GM12878 (cell line): ENCODE measurements at regions not wholly inside any gene's neighbourhood (a gene's known extent, or its start where the extent isn't known, plus 50 kb on each side); places are given as distances from the start of the nearest gene placed in this dataset.

Experiments used
- ATAC-seq: fragments of 200-7000 bp; cut with Tn5 transposase; 3 replicates; pipeline ENCODE4 v1.9.1; 2020; ENCODE audit warnings: mild to moderate bottlenecking, moderate library complexity
- BruUV-seq: library from RNA; stranded (reverse); fragments of 400-500 nt; replicated peaks from 2 replicates; lab custom pipeline; 2021; lab: Mats Ljungman, UMichigan
- CTCF ChIA-PET: fragments of 300-600 bp; sonication (Branson Sonifier 250); formaldehyde crosslinking; extraction: SDS; loops from one replicate; lab custom pipeline; 2021; ENCODE audit warnings: inconsistent platforms; lab: Yijun Ruan, JAX
- POLR2A ChIA-PET: fragments of 350-600 bp; formaldehyde crosslinking; extraction: SDS; loops from one replicate; lab custom pipeline; 2021; ENCODE audit warnings: inconsistent platforms; lab: Charles Lee
- RAD21 ChIA-PET: fragments of 300-600 bp; sonication (Branson Sonifier 250); formaldehyde crosslinking; loops from one replicate; lab custom pipeline; 2023; ENCODE audit warnings: antibody characterized with exemption; ENCODE audit not compliant: unreplicated experiment; lab: Charles Lee
- SMC1A ChIA-PET: fragments of 300-600 bp; sonication (Branson Sonifier 250); formaldehyde crosslinking; loops from one replicate; lab custom pipeline; 2023; ENCODE audit not compliant: unreplicated experiment, uncharacterized antibody; lab: Charles Lee
- DNase-seq: peaks from one replicate; pipeline ENCODE4 v3.0.0-alpha.2; 2011; ENCODE audit warnings: low read depth, low spot score
- FAIRE-seq: peaks from 3 replicates; lab custom pipeline; 2011; peaks lifted over from hg19 to GRCh38; lab: Jason Lieb, UNC
- H2AFZ ChIP-seq: 2 replicates; pipeline ENCODE4 v1.6.0; 2011; ENCODE audit warnings: low read depth, low read length, control low read depth; ENCODE audit not compliant: control insufficient read depth
- H3K27ac ChIP-seq: 2 replicates; pipeline ENCODE4 v1.5.1; 2011; ENCODE audit warnings: control low read depth; ENCODE audit not compliant: control insufficient read depth, insufficient read depth
- H3K27me3 ChIP-seq, 2 experiments: replicated peaks in 1 of 2; 2 replicates each; pipeline versions ENCODE4 v1.6.0 to v1.6.1; 2011; ENCODE audit warnings: low read length in 1 of 2; ENCODE audit not compliant: control insufficient read depth in 2 of 2, insufficient read depth in 2 of 2
- H3K36me3 ChIP-seq, 2 experiments: 2 replicates each; pipeline ENCODE4 v1.5.1; 2011; ENCODE audit warnings: low read length in 1 of 2; ENCODE audit not compliant: control insufficient read depth in 2 of 2, insufficient read depth in 2 of 2
- H3K4me1 ChIP-seq: 2 replicates; pipeline ENCODE4 v1.6.1; 2011; ENCODE audit warnings: mild to moderate bottlenecking, low read length, moderate library complexity, mixed read lengths; ENCODE audit not compliant: control insufficient read depth, insufficient read depth
- H3K4me2 ChIP-seq: 2 replicates; pipeline ENCODE4 v1.6.0; 2011; ENCODE audit warnings: control low read depth; ENCODE audit not compliant: control insufficient read depth, insufficient read depth
- H3K4me3 ChIP-seq: fragments of 200-600 bp; sonication (generic); 2 replicates; pipeline ENCODE4 v1.5.1; 2016
- H3K79me2 ChIP-seq: 2 replicates; pipeline ENCODE4 v1.6.0; 2011; ENCODE audit warnings: low read length; ENCODE audit not compliant: control insufficient read depth, insufficient read depth
- H3K9ac ChIP-seq: 2 replicates; pipeline ENCODE4 v1.8.0; 2011; ENCODE audit warnings: low read length, control low read depth, mixed read lengths; ENCODE audit not compliant: control insufficient read depth, insufficient read depth
- H3K9me3 ChIP-seq: replicated peaks from 3 replicates; pipeline ENCODE4 v1.5.1; 2011; ENCODE audit warnings: mild to moderate bottlenecking, low read length; ENCODE audit not compliant: control insufficient read depth, insufficient read depth
- H4K20me1 ChIP-seq: 2 replicates; pipeline ENCODE4 v1.6.0; 2011; ENCODE audit not compliant: control insufficient read depth, insufficient read depth
- BHLHE40 ChIP-seq, 2 experiments: fragments of 450-650 bp in 1 of 2; IDR thresholded peaks; 2 replicates each; pipeline ENCODE4 v1.6.1; 2011 to 2017; ENCODE audit warnings: low read depth in 2 of 2, borderline replicate concordance in 1 of 2, improper control_type of control experiment in 1 of 2, low read length in 1 of 2, mild to moderate bottlenecking in 1 of 2
- CBFB ChIP-seq: IDR thresholded peaks from 2 replicates; pipeline ENCODE4 v1.6.1; 2016; ENCODE audit warnings: antibody characterized with exemption, low read depth
- CBX5 ChIP-seq: sonication (generic); IDR thresholded peaks from 2 replicates; pipeline ENCODE4 v1.6.1; 2016; ENCODE audit warnings: low read depth, moderate library complexity, mild to moderate bottlenecking, inconsistent platforms
- CUX1 ChIP-seq: IDR thresholded peaks from 2 replicates; pipeline ENCODE4 v1.6.1; 2012; ENCODE audit warnings: improper control_type of control experiment, low read depth, low read length; ENCODE audit not compliant: insufficient replicate concordance
- DPF2 ChIP-seq: fragments of 450-650 bp; IDR thresholded peaks from 2 replicates; pipeline ENCODE4 v1.6.1; 2017; ENCODE audit warnings: mild to moderate bottlenecking
- HDAC6 ChIP-seq: fragments of 200-600 bp; sonication (generic); IDR thresholded peaks from one replicate; pipeline ENCODE4 v1.8.0; 2017; ENCODE audit warnings: antibody characterized with exemption; ENCODE audit not compliant: unreplicated experiment
- KAT2A ChIP-seq: conservative IDR thresholded peaks from 2 replicates; pipeline ENCODE4 v1.6.1; 2011; ENCODE audit warnings: low read depth, low read length; ENCODE audit not compliant: control insufficient read depth
- PAX5 ChIP-seq: IDR thresholded peaks from 2 replicates; pipeline ENCODE4 v1.6.1; 2011; ENCODE audit warnings: low read depth, low read length, borderline replicate concordance
- RFX5 ChIP-seq: IDR thresholded peaks from 2 replicates; pipeline ENCODE4 v1.6.1; 2011; ENCODE audit warnings: low read depth, low read length, improper control_type of control experiment
- SMC3 ChIP-seq: IDR thresholded peaks from 2 replicates; pipeline ENCODE4 v1.6.1; 2011; ENCODE audit warnings: low read length, improper control_type of control experiment, borderline replicate concordance
- SP1 ChIP-seq: IDR thresholded peaks from one replicate; pipeline ENCODE4 v1.6.1; 2011; ENCODE audit warnings: low read depth, low read length
- TBL1XR1 ChIP-seq: IDR thresholded peaks from 2 replicates; pipeline ENCODE4 v1.6.1; 2012; ENCODE audit warnings: low read depth, low read length, improper control_type of control experiment
- WGBS: methylation state at CpG from one replicate; pipeline ENCODE4 v1.1.6; 2016; ENCODE audit warnings: low lambda C conversion rate; ENCODE audit not compliant: insufficient replicate concordance, insufficient coverage; ENCODE audit errors: missing lambda C conversion rate; 5-methylcytosine and 5-hydroxymethylcytosine counted together
- in situ Hi-C: fragments of 300-500 bp; cut with MboI; formaldehyde crosslinking; loops from 9 replicates; pipeline ENCODE4 v1.14.3; 2018; ENCODE audit warnings: mixed read lengths
- intact Hi-C: fragments of 100-400 bp; cut with micrococcal nuclease; formaldehyde crosslinking; loops from one replicate; pipeline ENCODE4 v1.14.2; 2022; ENCODE audit not compliant: unreplicated experiment
- TF ChIP-seq, protein P1 (sequence below): IDR thresholded peaks from 2 replicates; pipeline ENCODE4 v1.6.1; 2012; ENCODE audit warnings: low read depth, low read length, improper control_type of control experiment
- TF ChIP-seq, protein P2 (sequence below): fragments of 450-650 bp; IDR thresholded peaks from 2 replicates; pipeline ENCODE4 v1.6.1; 2018; ENCODE audit warnings: borderline replicate concordance, mild to moderate bottlenecking; ENCODE audit not compliant: partially characterized antibody

DNA sequence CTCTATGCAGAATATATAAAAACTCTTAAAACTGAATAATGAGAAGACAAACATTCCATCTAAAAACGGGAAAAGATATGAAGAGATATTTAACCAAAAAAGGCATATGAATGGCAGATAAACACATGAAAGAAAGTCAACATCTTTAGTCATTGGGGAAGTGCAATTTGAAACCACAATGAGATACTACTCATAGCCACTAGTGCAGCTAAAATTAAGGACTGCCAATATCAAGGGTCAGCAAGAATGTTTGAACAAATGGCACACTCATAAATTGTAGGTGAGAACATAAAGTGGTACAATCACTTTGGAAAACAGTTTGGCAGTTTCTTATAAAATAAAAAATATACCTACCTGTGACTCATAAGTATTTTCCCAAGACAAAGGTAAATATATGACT lies 534.9 kb upstream of the DIPK2B start:
- no peaks in the 10 kb centered on the region for H3K36me3 ChIP-seq
- WGBS = 0% methylated on average over 1 of the region's 1 CpG
- in situ Hi-C loops = no loop called here
- TF ChIP-seq BHLHE40 (IDR thresholded peaks at IDR 0.05; ENCODE audit: borderline replicate concordance in 1 of 2, low read depth in 2 of 2, low read length in 1 of 2) = no peak
- TF ChIP-seq RFX5 = no peak
- no peak for TF ChIP-seq SMC3
- no peak for TF ChIP-seq HDAC6
- no peak for TF ChIP-seq TBL1XR1
- TF ChIP-seq, protein P1, sequence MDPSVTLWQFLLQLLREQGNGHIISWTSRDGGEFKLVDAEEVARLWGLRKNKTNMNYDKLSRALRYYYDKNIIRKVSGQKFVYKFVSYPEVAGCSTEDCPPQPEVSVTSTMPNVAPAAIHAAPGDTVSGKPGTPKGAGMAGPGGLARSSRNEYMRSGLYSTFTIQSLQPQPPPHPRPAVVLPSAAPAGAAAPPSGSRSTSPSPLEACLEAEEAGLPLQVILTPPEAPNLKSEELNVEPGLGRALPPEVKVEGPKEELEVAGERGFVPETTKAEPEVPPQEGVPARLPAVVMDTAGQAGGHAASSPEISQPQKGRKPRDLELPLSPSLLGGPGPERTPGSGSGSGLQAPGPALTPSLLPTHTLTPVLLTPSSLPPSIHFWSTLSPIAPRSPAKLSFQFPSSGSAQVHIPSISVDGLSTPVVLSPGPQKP = no peak
- no peak for TF ChIP-seq CBFB
- TF ChIP-seq, protein P2, sequence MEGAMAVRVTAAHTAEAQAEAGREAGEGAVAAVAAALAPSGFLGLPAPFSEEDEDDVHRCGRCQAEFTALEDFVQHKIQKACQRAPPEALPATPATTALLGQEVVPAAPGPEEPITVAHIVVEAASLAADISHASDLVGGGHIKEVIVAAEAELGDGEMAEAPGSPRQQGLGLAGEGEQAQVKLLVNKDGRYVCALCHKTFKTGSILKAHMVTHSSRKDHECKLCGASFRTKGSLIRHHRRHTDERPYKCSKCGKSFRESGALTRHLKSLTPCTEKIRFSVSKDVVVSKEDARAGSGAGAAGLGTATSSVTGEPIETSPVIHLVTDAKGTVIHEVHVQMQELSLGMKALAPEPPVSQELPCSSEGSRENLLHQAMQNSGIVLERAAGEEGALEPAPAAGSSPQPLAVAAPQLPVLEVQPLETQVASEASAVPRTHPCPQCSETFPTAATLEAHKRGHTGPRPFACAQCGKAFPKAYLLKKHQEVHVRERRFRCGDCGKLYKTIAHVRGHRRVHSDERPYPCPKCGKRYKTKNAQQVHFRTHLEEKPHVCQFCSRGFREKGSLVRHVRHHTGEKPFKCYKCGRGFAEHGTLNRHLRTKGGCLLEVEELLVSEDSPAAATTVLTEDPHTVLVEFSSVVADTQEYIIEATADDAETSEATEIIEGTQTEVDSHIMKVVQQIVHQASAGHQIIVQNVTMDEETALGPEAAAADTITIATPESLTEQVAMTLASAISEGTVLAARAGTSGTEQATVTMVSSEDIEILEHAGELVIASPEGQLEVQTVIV = no peak
- no peak for TF ChIP-seq CUX1
- no peak for TF ChIP-seq PAX5
- TF ChIP-seq CBX5 = no peak
- no peak for TF ChIP-seq SP1
- TF ChIP-seq KAT2A = no peak
- TF ChIP-seq DPF2 = no peak
- no peaks in the 10 kb centered on the region for H3K27me3 ChIP-seq
- BruUV-seq = no TSS peak
- H3K79me2 ChIP-seq = no peaks in the 10 kb centered on the region
- H4K20me1 ChIP-seq = no peaks in the 10 kb centered on the region
- H3K27ac ChIP-seq = no peak overlapping the region
- ChIA-PET RAD21 (no interaction called here), CTCF (no interaction called here), POLR2A (no interaction called here), SMC1A (no interaction called here)
- ATAC-seq (no peak), DNase-seq (no peak), FAIRE-seq (no peak)
- H2AFZ ChIP-seq = no peak overlapping the region
- no peaks in the 10 kb centered on the region for H3K4me1 ChIP-seq
- intact Hi-C loops = no loop called here
- no peak overlapping the region for H3K4me2 ChIP-seq
- no peaks in the 10 kb centered on the region; the same call in 2 of the 3 replicates for H3K9me3 ChIP-seq
- H3K9ac ChIP-seq = no peak overlapping the region
- no peak overlapping the region for H3K4me3 ChIP-seq
